CD8-positive, alpha-beta memory T cell (primary cell): ENCODE measurements at regions not wholly inside any gene's neighbourhood (a gene's known extent, or its start where the extent isn't known, plus 50 kb on each side); places are given as distances from the start of the nearest gene placed in this dataset.
"Not testable (repeated sequence)": the region's sequence is repeated elsewhere in the genome, so short reads cannot be mapped to it uniquely, and the experiment has no call there.

Experiments used
- CTCF ChIA-PET: fragments of 350-600 bp; sonication (Branson Sonifier 250); formaldehyde crosslinking; loops from one replicate; lab custom pipeline; 2021; ENCODE audit warnings: antibody characterized with exemption; lab: Charles Lee
- POLR2A ChIA-PET: fragments of 350-600 bp; sonication (Branson Sonifier 250); formaldehyde crosslinking; loops from one replicate; lab custom pipeline; 2021; ENCODE audit warnings: antibody characterized with exemption; lab: Charles Lee
- DNase-seq, 5 donors: peaks; one replicate each; pipeline versions ENCODE4 v3.0.0 to v3.0.0-alpha.2; 2020 to 2022; ENCODE audit warnings: mixed read lengths in 1 of 5
- H3K27ac ChIP-seq: one replicate; pipeline ENCODE4 v1.7.0; 2013; ENCODE audit warnings: low read depth, mild to moderate bottlenecking, low read length, moderate library complexity
- H3K27me3 ChIP-seq: 2 replicates; pipeline ENCODE4 v1.7.0; 2013; ENCODE audit warnings: low read length, mild to moderate bottlenecking; ENCODE audit not compliant: insufficient read depth, poor library complexity, severe bottlenecking
- H3K36me3 ChIP-seq: 2 replicates; pipeline ENCODE4 v1.7.0; 2013; ENCODE audit warnings: mild to moderate bottlenecking, low read length, moderate library complexity; ENCODE audit not compliant: insufficient read depth
- H3K4me1 ChIP-seq: 2 replicates; pipeline ENCODE4 v1.7.0; 2013; ENCODE audit warnings: mild to moderate bottlenecking, low read length, moderate library complexity; ENCODE audit not compliant: insufficient read depth
- H3K4me3 ChIP-seq: 2 replicates; pipeline ENCODE4 v1.7.0; 2013; ENCODE audit warnings: mild to moderate bottlenecking, low read length
- H3K9me3 ChIP-seq: 2 replicates; pipeline ENCODE4 v1.7.0; 2013; ENCODE audit warnings: mild to moderate bottlenecking, low read length
- H3K27ac Mint-ChIP-seq, 8 donors: one replicate each; pipeline ENCODE4 v1.8.0; 2020 to 2021; ENCODE audit warnings: mixed read lengths in 8 of 8, mild to moderate bottlenecking in 6 of 8, inconsistent platforms in 3 of 8, moderate library complexity in 3 of 8
- H3K27me3 Mint-ChIP-seq, 2 donors: one replicate each; pipeline ENCODE4 v1.8.0; 2020 to 2021; ENCODE audit warnings: mixed read lengths in 2 of 2, mild to moderate bottlenecking in 1 of 2, moderate library complexity in 1 of 2
- H3K36me3 Mint-ChIP-seq, 3 donors: one replicate each; pipeline ENCODE4 v1.8.0; 2020 to 2021; ENCODE audit warnings: mixed read lengths in 3 of 3, inconsistent platforms in 1 of 3, mild to moderate bottlenecking in 1 of 3
- H3K4me1 Mint-ChIP-seq, 3 donors: one replicate each; pipeline ENCODE4 v1.8.0; 2020 to 2021; ENCODE audit warnings: mixed read lengths in 3 of 3, inconsistent platforms in 1 of 3, mild to moderate bottlenecking in 1 of 3
- H3K4me3 Mint-ChIP-seq, 7 donors: one replicate each; pipeline ENCODE4 v1.8.0; 2020 to 2021; ENCODE audit warnings: mixed read lengths in 7 of 7, mild to moderate bottlenecking in 6 of 7, moderate library complexity in 4 of 7, inconsistent platforms in 2 of 7
- H3K9me3 Mint-ChIP-seq, 5 donors: one replicate each; pipeline ENCODE4 v1.8.0; 2020 to 2022; ENCODE audit warnings: mixed read lengths in 5 of 5, mild to moderate bottlenecking in 3 of 5, moderate library complexity in 2 of 5, inconsistent platforms in 1 of 5

DNA sequence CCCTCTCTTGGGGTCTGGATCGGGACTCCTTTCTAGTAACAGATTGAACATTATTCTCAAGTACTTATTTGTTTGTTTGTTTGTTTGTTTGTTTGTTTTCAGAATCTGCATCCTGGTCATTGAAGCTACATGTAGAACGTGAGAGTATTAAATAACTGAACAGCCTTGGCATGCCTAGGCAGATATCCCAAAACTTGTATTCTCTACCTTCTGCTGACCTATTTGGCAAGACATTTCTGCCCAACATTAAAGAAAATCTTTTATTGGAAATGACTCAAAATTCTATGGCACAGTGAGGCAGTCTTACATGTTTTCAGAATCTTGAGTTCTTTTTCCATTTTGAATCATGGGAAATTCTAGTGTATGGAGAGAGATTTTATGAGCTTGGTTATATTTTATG lies 165.1 kb upstream of the CNOT2 start:
- Mint-ChIP-seq H3K9me3 (peaks cover 0 to 5% (median 2%) of the 10 kb centered on the region in 5 donors), H3K27me3 (peaks cover 3 to 4% of the 10 kb centered on the region in 2 donors), H3K27ac (no peak overlapping the region), H3K4me1 (no peaks in the 10 kb centered on the region), H3K36me3 (peaks cover 0 to 3% (median 0%) of the 10 kb centered on the region in 3 donors), H3K4me3 (no peak overlapping the region)
- H3K4me1 ChIP-seq, result no peaks in the 10 kb centered on the region
- H3K27me3 ChIP-seq, result no peaks in the 10 kb centered on the region
- H3K36me3 ChIP-seq, result no peaks in the 10 kb centered on the region
- no peak for DNase-seq
- ChIA-PET CTCF (no interaction called here), POLR2A (no interaction called here)
- H3K4me3 ChIP-seq, result no peak overlapping the region
- no peaks in the 10 kb centered on the region for H3K9me3 ChIP-seq
- H3K27ac ChIP-seq, result no peak overlapping the region

DNA sequence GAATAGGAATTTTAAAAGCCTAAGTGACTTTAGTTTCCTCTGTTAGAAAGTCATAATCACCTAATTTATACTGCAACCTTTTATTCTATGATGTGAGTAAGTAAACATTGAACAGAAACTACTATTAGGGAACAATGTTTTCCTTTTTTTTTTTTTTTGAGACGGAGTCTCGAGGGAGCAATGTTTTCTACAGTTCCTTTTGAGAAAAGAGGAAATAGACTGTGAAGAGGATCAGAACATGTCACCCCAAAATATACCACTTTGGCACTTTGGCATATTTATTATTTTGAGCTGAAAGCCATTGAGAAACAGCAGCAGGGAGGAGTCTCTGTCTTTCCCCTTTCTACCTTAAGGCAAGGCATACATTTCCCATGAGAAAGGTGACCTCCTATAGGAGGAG lies 162.7 kb upstream of the CNOT2 start:
- Histone ChIP-seq H3K4me1 (no peaks in the 10 kb centered on the region), H3K27ac (no peak overlapping the region), H3K27me3 (no peaks in the 10 kb centered on the region), H3K4me3 (no peak overlapping the region), H3K36me3 (no peaks in the 10 kb centered on the region), H3K9me3 (no peaks in the 10 kb centered on the region)
- Mint-ChIP-seq H3K4me3 (no peak overlapping the region), H3K36me3 (peaks cover 0 to 3% (median 0%) of the 10 kb centered on the region in 3 donors), H3K4me1 (no peaks in the 10 kb centered on the region), H3K27me3 (peaks cover 3 to 4% of the 10 kb centered on the region in 2 donors), H3K27ac (no peak overlapping the region), H3K9me3 (peaks cover 0 to 5% (median 2%) of the 10 kb centered on the region in 5 donors)
- CTCF ChIA-PET, result no interaction called here
- DNase-seq, result no peak
- POLR2A ChIA-PET, result no interaction called here

DNA sequence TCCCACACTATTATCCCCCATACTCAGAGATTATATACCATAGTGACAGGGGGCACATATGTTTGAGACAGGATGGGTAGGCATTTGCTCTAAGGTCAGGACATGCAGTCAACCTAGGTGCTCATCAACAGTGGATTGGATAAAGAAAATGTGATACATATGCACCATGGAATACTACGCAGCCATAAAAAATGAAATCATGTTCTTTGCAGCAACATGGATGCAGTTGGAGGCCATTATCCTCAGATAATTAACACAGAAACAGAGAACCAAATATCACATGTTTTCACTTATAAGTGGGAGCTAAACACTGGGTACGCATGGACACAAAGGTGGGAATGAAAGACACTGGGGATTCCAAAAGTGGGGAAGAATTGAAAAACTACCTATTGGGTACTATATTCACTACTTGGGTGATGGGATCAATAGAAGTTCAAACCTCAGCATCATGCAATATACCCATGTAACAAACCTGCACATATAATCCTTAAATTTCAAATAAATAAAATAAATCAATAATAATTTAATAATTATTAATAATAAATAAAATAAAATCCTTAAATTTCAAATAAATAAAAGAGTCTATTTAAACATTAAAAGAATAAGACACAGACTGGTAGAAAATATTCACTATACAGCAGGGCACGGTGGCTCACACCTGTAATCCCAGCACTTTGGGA lies 160.1 kb upstream of the CNOT2 start:
- Histone ChIP-seq H3K36me3 (no peaks in the 10 kb centered on the region), H3K4me1 (no peaks in the 10 kb centered on the region), H3K9me3 (no peaks in the 10 kb centered on the region), H3K27ac (no peak overlapping the region), H3K4me3 (no peak overlapping the region), H3K27me3 (no peaks in the 10 kb centered on the region)
- Mint-ChIP-seq H3K27ac (no peak overlapping the region), H3K36me3 (peaks cover 0 to 3% (median 0%) of the 10 kb centered on the region in 3 donors), H3K9me3 (peaks cover 0 to 5% (median 2%) of the 10 kb centered on the region in 5 donors), H3K4me1 (no peaks in the 10 kb centered on the region), H3K4me3 (no peak overlapping the region), H3K27me3 (peaks cover 3 to 4% of the 10 kb centered on the region in 2 donors)
- DNase-seq, result no peak
- ChIA-PET POLR2A (no interaction called here), CTCF (no interaction called here)

DNA sequence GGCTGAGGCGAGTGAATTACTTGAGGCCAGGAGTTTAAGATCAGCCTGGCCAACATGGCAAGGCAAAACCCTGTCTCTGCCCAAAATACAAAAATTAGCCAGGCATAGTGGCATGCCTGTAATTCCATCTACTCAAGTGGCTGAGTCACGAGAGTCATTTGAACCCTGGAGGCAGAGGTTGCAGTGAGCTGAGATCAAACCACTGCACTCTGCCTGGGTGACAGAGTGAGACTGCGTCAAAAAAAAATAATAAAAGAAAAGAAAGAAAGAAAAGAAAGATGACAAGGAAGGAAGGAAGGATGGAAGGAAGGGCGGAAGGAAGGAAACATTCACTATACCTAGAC lies 159.6 kb upstream of the CNOT2 start:
- peaks cover 3 to 4% of the 10 kb centered on the region in 2 donors for H3K27me3 Mint-ChIP-seq
- Histone ChIP-seq H3K27me3 (no peaks in the 10 kb centered on the region), H3K4me1 (no peaks in the 10 kb centered on the region), H3K4me3 (no peak overlapping the region), H3K9me3 (no peaks in the 10 kb centered on the region), H3K36me3 (no peaks in the 10 kb centered on the region), H3K27ac (no peak overlapping the region)
- H3K4me1 Mint-ChIP-seq, result no peaks in the 10 kb centered on the region
- POLR2A ChIA-PET, result no interaction called here
- no peak overlapping the region for H3K27ac Mint-ChIP-seq
- H3K9me3 Mint-ChIP-seq, result peaks cover 0 to 5% (median 2%) of the 10 kb centered on the region in 5 donors
- CTCF ChIA-PET, result no interaction called here
- H3K4me3 Mint-ChIP-seq, result no peak overlapping the region
- no peak for DNase-seq
- H3K36me3 Mint-ChIP-seq, result peaks cover 0 to 3% (median 0%) of the 10 kb centered on the region in 3 donors

DNA sequence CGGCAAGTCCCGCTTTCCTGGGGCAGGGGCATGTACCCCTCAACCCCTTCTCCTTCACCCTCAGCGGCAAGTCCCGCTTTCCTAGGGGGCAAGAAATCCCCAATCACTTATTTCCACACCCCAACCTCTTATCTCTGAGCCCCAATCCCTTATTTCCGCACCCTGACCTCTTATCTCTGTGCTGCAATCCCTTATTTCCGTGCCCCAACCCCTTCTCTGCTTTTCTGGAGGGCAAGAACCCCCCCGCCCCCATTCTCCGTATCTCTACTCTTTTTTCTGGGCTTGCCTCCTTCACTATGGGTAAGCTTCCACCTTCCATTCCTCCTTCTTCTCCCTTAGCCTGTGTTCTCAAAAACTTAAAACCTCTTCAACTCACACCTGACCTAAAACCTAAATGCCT lies 156.9 kb upstream of the CNOT2 start:
- H3K4me3 ChIP-seq, POLR2A ChIA-PET, CTCF ChIA-PET, H3K4me3 Mint-ChIP-seq, H3K27ac ChIP-seq, H3K27me3 Mint-ChIP-seq, H3K9me3 Mint-ChIP-seq, H3K36me3 Mint-ChIP-seq, H3K9me3 ChIP-seq, H3K36me3 ChIP-seq, H3K4me1 Mint-ChIP-seq, H3K27ac Mint-ChIP-seq, DNase-seq, H3K27me3 ChIP-seq, H3K4me1 ChIP-seq: not testable (repeated sequence)

DNA sequence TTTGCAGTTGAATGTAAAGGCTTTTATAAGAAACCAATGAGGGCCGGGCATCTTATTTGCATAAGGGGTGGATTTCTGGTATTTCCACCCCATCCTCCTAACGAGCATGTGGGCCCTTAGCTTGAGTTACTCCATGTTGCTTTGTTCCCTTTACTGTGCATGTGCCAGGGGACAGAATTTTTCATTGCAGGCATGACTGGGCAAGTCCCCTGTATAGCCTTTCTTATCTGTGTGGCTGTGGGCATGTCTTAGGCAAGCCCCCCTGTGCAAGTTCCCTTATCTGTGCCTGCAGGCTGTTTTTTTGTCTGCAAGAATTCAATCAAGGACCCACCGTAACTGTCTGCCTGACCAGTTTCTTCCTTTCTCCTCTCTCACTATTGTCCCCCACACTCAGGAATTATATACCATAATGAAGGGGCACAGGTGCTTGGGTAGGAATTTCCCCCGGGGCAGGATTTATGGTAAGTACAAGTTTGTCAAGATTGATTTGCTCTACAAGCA lies 152.2 kb upstream of the CNOT2 start:
- peaks cover 0 to 3% (median 0%) of the 10 kb centered on the region in 5 donors for H3K9me3 Mint-ChIP-seq
- ChIA-PET POLR2A (no interaction called here), CTCF (no interaction called here)

DNA sequence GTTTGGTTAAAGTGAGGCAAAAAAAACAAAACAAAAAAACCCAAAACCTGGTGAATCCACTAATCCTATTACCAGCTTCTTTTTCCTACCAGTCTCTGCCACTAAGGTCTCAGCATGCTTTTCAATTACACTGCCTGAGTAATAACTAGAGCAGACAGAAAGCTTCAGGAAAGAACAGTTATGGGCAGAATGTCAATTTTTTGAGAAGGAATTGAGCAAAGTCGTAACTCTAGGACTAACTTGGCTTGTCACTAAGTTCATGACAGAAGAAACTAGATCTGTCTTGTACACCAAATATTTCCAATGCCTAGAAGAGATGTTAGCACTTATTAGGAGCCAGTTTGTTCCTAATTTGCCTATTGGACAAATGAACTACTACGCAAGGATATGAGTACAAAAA lies 148.8 kb upstream of the CNOT2 start:
- Mint-ChIP-seq H3K27me3 (peaks cover 0 to under 1% of the 10 kb centered on the region in 2 donors), H3K4me3 (no peak overlapping the region), H3K36me3 (no peaks in the 10 kb centered on the region), H3K9me3 (peaks cover 0 to 3% (median 0%) of the 10 kb centered on the region in 5 donors), H3K4me1 (no peaks in the 10 kb centered on the region), H3K27ac (no peak overlapping the region)
- Histone ChIP-seq H3K27ac (no peak overlapping the region), H3K4me3 (no peak overlapping the region), H3K27me3 (no peaks in the 10 kb centered on the region), H3K4me1 (no peaks in the 10 kb centered on the region), H3K36me3 (no peaks in the 10 kb centered on the region), H3K9me3 (no peaks in the 10 kb centered on the region)
- CTCF ChIA-PET, result no interaction called here
- POLR2A ChIA-PET, result no interaction called here
- DNase-seq, result no peak

More for the DNA sequence above, 152.2 kb upstream of the CNOT2 start:
- Histone ChIP-seq H3K36me3 (no peaks in the 10 kb centered on the region), H3K9me3 (no peaks in the 10 kb centered on the region), H3K27ac (no peak overlapping the region), H3K4me3 (no peak overlapping the region), H3K27me3 (no peaks in the 10 kb centered on the region), H3K4me1 (no peaks in the 10 kb centered on the region)
- no peaks in the 10 kb centered on the region for H3K4me1 Mint-ChIP-seq
- no peaks in the 10 kb centered on the region for H3K36me3 Mint-ChIP-seq
- no peak overlapping the region for H3K27ac Mint-ChIP-seq
- no peak overlapping the region for H3K4me3 Mint-ChIP-seq
- no peaks in the 10 kb centered on the region for H3K27me3 Mint-ChIP-seq
- DNase-seq, result no peak

DNA sequence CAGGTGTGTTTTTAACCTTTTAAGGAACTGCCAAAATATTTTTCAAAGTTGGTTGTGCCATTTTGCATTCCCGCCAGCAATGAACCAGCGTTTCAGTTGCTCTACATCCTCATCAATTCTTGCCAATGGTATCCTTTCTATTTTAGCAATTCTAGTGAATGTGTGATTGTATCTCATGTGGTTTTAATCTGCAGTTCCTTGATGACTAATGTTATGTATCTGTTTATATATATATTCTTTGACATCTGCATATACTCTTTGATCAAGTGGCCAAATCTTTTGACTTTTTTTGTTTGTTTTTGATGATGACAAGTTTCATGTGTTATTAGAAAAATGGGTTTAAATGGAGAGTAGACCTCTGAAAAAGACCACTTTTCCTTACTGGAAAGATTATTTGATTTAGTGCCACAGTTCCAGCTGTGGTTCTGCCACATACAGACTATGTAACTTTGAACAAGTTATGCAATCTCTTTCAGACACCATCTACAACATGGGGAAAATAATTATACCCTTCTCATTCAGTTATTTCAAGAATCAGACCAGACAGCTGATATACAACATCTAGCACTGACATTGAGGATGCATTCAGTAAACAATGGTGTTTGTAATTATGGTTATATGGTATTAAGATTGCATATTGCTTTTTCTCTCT lies 146.3 kb upstream of the CNOT2 start:
- Mint-ChIP-seq H3K27me3 (peaks cover 3 to 13% of the 10 kb centered on the region in 2 donors), H3K27ac (no peak overlapping the region), H3K4me1 (no peaks in the 10 kb centered on the region), H3K4me3 (no peak overlapping the region), H3K9me3 (no peaks in the 10 kb centered on the region), H3K36me3 (no peaks in the 10 kb centered on the region)
- no peaks in the 10 kb centered on the region for H3K27me3 ChIP-seq
- POLR2A ChIA-PET, result no interaction called here
- H3K36me3 ChIP-seq, result no peaks in the 10 kb centered on the region
- H3K9me3 ChIP-seq, result no peaks in the 10 kb centered on the region
- no peak overlapping the region for H3K27ac ChIP-seq
- H3K4me1 ChIP-seq, result no peaks in the 10 kb centered on the region
- CTCF ChIA-PET, result no interaction called here
- no peak overlapping the region for H3K4me3 ChIP-seq
- DNase-seq, result no peak
